CD4-positive, alpha-beta T cell treated with Interleukin-15 for 4 hours (primary cell): ENCODE measurements at regions not wholly inside any gene's neighbourhood (a gene's known extent, or its start where the extent isn't known, plus 50 kb on each side); places are given as distances from the start of the nearest gene placed in this dataset.
"Not testable (repeated sequence)": the region's sequence is repeated elsewhere in the genome, so short reads cannot be mapped to it uniquely, and the experiment has no call there.

Experiments used
- DNase-seq: peaks from one replicate; pipeline ENCODE4 v3.0.0-alpha.2; 2020; ENCODE audit warnings: low spot score

- DNase-seq, result not testable (repeated sequence)
Measured at GRCh38 chr21:14008436-14008835, 202.3 kb downstream of the LIPI start.

- DNase-seq, result not testable (repeated sequence)
Measured at GRCh38 chr21:14008006-14008405, 202.7 kb downstream of the LIPI start.

GRCh38 chr21:14006144-14006543, 204.6 kb downstream of the LIPI start:
- DNase-seq, result not testable (repeated sequence)

GRCh38 chr21:13986996-13987958, 223.5 kb downstream of the LIPI start:
- not testable (repeated sequence) for DNase-seq

- DNase-seq, result not testable (repeated sequence)
Measured at GRCh38 chr21:13985865-13986863, 224.6 kb downstream of the LIPI start.

- not testable (repeated sequence) for DNase-seq
Measured at GRCh38 chr21:13985137-13985864, 225.5 kb downstream of the LIPI start.

GRCh38 chr21:13984728-13985127, 226.0 kb downstream of the LIPI start:
- not testable (repeated sequence) for DNase-seq

GRCh38 chr21:13981176-13982087, 229.3 kb downstream of the LIPI start:
- not testable (repeated sequence) for DNase-seq

DNA sequence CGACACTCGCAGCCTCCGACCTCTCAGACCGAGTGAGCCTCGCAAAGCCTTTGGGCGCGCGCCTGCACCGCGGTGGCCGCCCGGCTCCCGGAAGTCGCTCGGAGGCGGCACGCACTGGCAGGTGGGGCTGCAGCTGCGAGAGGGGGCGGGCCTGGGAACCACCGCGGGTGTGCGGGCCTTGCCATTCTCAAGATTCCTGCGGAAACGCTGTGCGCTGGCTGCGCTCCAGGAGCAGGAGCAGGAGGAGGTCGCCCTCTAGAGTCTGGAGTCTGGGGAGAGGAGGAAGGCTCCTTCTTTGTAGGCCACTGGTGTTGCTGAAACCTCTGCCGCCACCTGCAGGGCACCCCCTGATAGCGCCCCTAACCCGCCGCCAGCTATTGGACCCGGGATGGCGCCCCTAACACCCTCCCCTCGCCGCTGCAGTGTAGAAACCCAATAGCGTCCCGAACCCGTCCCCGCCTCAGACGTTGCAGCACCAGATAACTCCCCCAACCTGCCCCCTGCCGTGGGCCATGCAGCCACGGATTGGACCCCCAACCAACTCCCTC, 230.6 kb downstream of the LIPI start:
- not testable (repeated sequence) for DNase-seq

- not testable (repeated sequence) for DNase-seq
Measured at GRCh38 chr21:13979608-13980007, 231.1 kb downstream of the LIPI start.

- not testable (repeated sequence) for DNase-seq
Measured at GRCh38 chr21:13974582-13974981, 236.2 kb downstream of the LIPI start.

- not testable (repeated sequence) for DNase-seq
Measured at GRCh38 chr21:13969853-13970252, 240.9 kb downstream of the LIPI start.

GRCh38 chr21:13969002-13969401, 241.8 kb downstream of the LIPI start:
- not testable (repeated sequence) for DNase-seq

- not testable (repeated sequence) for DNase-seq
Measured at GRCh38 chr21:13963259-13963658, 247.5 kb downstream of the LIPI start.

- no peak for DNase-seq
Measured at GRCh38 chr21:13937236-13937635, 273.5 kb downstream of the LIPI start.

- DNase-seq, result not testable (repeated sequence)
Measured at GRCh38 chr21:13936033-13936937, 274.5 kb downstream of the LIPI start.

GRCh38 chr21:13935396-13936032, 275.2 kb downstream of the LIPI start:
- not testable (repeated sequence) for DNase-seq

DNA sequence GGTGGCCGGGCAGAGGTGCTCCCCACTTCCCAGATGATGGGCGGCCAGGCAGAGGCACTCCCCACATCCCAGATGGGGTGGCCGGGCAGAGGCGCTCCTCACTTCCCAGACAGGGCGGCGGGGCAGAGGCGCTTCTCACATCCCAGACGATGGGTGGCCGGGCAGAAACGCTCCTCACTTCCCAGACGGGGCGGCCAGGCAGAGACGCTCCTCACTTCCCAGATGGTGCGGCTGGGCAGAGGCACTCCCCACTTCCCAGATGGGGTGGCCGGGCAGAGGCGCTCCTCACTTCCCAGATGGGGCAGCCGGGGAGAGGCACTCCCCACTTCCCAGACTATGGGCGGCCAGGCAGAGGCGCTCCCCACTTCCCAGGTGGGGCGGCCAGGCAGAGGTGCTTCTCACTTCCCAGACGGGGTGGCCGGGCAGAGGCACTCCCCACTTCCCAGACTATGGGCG, 275.8 kb downstream of the LIPI start:
- not testable (repeated sequence) for DNase-seq
